A549 (cell line): ENCODE measurements at regions not wholly inside any gene's neighbourhood (a gene's known extent, or its start where the extent isn't known, plus 50 kb on each side); places are given as distances from the start of the nearest gene placed in this dataset.

Experiments
- CEBPB ChIP-seq, 2 experiments: fragments of >200 bp in 1 of 2; sonication (Bioruptor Twin) in 1 of 2; formaldehyde crosslinking in 1 of 2; IDR thresholded peaks; 2 replicates each; pipeline ENCODE4 v1.6.1; 2012 to 2016
- MAZ ChIP-seq: fragments of 150-350 bp; IDR thresholded peaks from 2 replicates; pipeline ENCODE4 v1.6.1; 2014; ENCODE audit warnings: antibody characterized with exemption, low read depth, low read length, borderline replicate concordance
- RARB ChIP-seq: fragments of 250-450 bp; sonication (Bioruptor Pico); IDR thresholded peaks from 2 replicates; pipeline ENCODE4 v1.8.0; 2021; ENCODE audit warnings: mild to moderate bottlenecking, moderate library complexity
- SMC3 ChIP-seq: fragments of >200 bp; sonication (Bioruptor Twin); formaldehyde crosslinking; IDR thresholded peaks from 3 replicates; pipeline ENCODE4 v1.6.1; 2018; ENCODE audit warnings: inconsistent platforms
- TF ChIP-seq, protein P1 (sequence below): fragments of >200 bp; sonication (Bioruptor Twin); formaldehyde crosslinking; IDR thresholded peaks from 3 replicates; pipeline ENCODE4 v1.5.1; 2016
- TF ChIP-seq, protein P2 (sequence below): fragments of 200-600 bp; sonication (generic); IDR thresholded peaks from 2 replicates; pipeline ENCODE4 v1.6.1; 2016; ENCODE audit warnings: antibody characterized with exemption, mild to moderate bottlenecking, moderate library complexity
- TF ChIP-seq, protein P3 (sequence below): fragments of >200 bp; sonication (Bioruptor Twin); formaldehyde crosslinking; IDR thresholded peaks from 2 replicates; pipeline ENCODE4 v1.6.1; 2016

DNA sequence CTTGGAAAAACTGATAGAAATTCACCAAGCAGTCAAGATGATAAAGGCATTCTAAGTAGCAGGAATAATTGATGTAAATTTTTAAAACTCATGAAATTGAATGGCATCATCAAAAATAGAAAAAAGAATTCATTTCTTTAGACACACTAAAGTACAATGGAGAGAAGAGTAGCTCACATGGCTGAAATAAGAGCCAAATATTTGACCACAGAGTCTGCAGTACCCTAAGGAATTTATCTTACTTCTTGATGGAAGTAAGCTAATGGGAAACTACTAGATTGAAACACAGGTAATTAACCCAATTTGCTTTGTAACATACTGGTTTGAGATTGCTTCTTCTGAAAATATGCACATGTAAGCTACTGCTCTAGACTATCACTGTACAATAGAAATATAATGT lies 70.8 kb upstream of the GPM6A start:
- TF ChIP-seq, protein P1, sequence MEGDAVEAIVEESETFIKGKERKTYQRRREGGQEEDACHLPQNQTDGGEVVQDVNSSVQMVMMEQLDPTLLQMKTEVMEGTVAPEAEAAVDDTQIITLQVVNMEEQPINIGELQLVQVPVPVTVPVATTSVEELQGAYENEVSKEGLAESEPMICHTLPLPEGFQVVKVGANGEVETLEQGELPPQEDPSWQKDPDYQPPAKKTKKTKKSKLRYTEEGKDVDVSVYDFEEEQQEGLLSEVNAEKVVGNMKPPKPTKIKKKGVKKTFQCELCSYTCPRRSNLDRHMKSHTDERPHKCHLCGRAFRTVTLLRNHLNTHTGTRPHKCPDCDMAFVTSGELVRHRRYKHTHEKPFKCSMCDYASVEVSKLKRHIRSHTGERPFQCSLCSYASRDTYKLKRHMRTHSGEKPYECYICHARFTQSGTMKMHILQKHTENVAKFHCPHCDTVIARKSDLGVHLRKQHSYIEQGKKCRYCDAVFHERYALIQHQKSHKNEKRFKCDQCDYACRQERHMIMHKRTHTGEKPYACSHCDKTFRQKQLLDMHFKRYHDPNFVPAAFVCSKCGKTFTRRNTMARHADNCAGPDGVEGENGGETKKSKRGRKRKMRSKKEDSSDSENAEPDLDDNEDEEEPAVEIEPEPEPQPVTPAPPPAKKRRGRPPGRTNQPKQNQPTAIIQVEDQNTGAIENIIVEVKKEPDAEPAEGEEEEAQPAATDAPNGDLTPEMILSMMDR: no peak
- TF ChIP-seq, protein P2, sequence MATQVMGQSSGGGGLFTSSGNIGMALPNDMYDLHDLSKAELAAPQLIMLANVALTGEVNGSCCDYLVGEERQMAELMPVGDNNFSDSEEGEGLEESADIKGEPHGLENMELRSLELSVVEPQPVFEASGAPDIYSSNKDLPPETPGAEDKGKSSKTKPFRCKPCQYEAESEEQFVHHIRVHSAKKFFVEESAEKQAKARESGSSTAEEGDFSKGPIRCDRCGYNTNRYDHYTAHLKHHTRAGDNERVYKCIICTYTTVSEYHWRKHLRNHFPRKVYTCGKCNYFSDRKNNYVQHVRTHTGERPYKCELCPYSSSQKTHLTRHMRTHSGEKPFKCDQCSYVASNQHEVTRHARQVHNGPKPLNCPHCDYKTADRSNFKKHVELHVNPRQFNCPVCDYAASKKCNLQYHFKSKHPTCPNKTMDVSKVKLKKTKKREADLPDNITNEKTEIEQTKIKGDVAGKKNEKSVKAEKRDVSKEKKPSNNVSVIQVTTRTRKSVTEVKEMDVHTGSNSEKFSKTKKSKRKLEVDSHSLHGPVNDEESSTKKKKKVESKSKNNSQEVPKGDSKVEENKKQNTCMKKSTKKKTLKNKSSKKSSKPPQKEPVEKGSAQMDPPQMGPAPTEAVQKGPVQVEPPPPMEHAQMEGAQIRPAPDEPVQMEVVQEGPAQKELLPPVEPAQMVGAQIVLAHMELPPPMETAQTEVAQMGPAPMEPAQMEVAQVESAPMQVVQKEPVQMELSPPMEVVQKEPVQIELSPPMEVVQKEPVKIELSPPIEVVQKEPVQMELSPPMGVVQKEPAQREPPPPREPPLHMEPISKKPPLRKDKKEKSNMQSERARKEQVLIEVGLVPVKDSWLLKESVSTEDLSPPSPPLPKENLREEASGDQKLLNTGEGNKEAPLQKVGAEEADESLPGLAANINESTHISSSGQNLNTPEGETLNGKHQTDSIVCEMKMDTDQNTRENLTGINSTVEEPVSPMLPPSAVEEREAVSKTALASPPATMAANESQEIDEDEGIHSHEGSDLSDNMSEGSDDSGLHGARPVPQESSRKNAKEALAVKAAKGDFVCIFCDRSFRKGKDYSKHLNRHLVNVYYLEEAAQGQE: no peak
- TF ChIP-seq RARB (CRISPR knock-in tag): no peak
- TF ChIP-seq, protein P3, sequence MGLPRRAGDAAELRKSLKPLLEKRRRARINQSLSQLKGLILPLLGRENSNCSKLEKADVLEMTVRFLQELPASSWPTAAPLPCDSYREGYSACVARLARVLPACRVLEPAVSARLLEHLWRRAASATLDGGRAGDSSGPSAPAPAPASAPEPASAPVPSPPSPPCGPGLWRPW: no peak
- no peak for TF ChIP-seq MAZ
- no peak for TF ChIP-seq SMC3
- TF ChIP-seq CEBPB (IDR thresholded peaks at IDR 0.05): no peak
